CD4-positive, CD25-positive, alpha-beta regulatory T cell (primary cell): ENCODE measurements at regions not wholly inside any gene's neighbourhood (a gene's known extent, or its start where the extent isn't known, plus 50 kb on each side); places are given as distances from the start of the nearest gene placed in this dataset.

Experiments used
- ATAC-seq, 2 donors: fragments of 150-1000 bp; cut with Tn5 transposase; one replicate each; pipeline ENCODE4 v1.10.0; 2021; ENCODE audit warnings: low read depth in 2 of 2, moderate number of reproducible peaks in 2 of 2, moderate library complexity in 1 of 2
- DNase-seq, 3 donors: peaks; one replicate each; pipeline versions ENCODE4 v3.0.0 to v3.0.0-alpha.2; 2012 to 2022; ENCODE audit warnings: mixed read lengths in 1 of 3
- H3K27ac ChIP-seq: one replicate; pipeline ENCODE4 v1.7.0; 2013; ENCODE audit warnings: mild to moderate bottlenecking, low read length; ENCODE audit not compliant: insufficient read depth, poor library complexity, severe bottlenecking
- H3K27me3 ChIP-seq: one replicate; pipeline ENCODE4 v1.7.0; 2013; ENCODE audit warnings: low read length; ENCODE audit not compliant: control insufficient read depth, insufficient read depth
- H3K36me3 ChIP-seq: one replicate; pipeline ENCODE4 v1.7.0; 2013; ENCODE audit warnings: mild to moderate bottlenecking, low read length, moderate library complexity; ENCODE audit not compliant: control insufficient read depth, insufficient read depth
- H3K4me1 ChIP-seq: 2 replicates; pipeline ENCODE4 v1.7.0; 2013; ENCODE audit warnings: mild to moderate bottlenecking, low read length; ENCODE audit not compliant: insufficient read depth, control insufficient read depth, poor library complexity, severe bottlenecking
- H3K4me3 ChIP-seq: one replicate; pipeline ENCODE4 v1.7.0; 2013; ENCODE audit warnings: low read depth, mild to moderate bottlenecking, low read length, moderate library complexity
- H3K9me3 ChIP-seq, 2 experiments: 1 replicate in 1 of 2; 2 replicates in 1 of 2; pipeline ENCODE4 v1.7.0; 2013; ENCODE audit warnings: low read length in 2 of 2, mild to moderate bottlenecking in 1 of 2, moderate library complexity in 1 of 2; ENCODE audit not compliant: control insufficient read depth in 2 of 2
- H3K27ac Mint-ChIP-seq, 3 donors: one replicate each; pipeline ENCODE4 v1.8.0; 2020 to 2022; ENCODE audit warnings: mild to moderate bottlenecking in 3 of 3, mixed read lengths in 3 of 3, moderate library complexity in 2 of 3
- H3K27me3 Mint-ChIP-seq: one replicate; pipeline ENCODE4 v1.8.0; 2022; ENCODE audit warnings: mild to moderate bottlenecking, mixed read lengths
- H3K36me3 Mint-ChIP-seq: one replicate; pipeline ENCODE4 v1.8.0; 2020; ENCODE audit warnings: mixed read lengths
- H3K4me1 Mint-ChIP-seq, 4 donors: one replicate each; pipeline ENCODE4 v1.8.0; 2020 to 2022; ENCODE audit warnings: mixed read lengths in 4 of 4, mild to moderate bottlenecking in 1 of 4
- H3K4me3 Mint-ChIP-seq, 4 donors: one replicate each; pipeline ENCODE4 v1.8.0; 2020 to 2022; ENCODE audit warnings: mild to moderate bottlenecking in 4 of 4, mixed read lengths in 4 of 4, moderate library complexity in 3 of 4
- H3K9me3 Mint-ChIP-seq, 7 donors: one replicate each; pipeline ENCODE4 v1.8.0; 2020 to 2022; ENCODE audit warnings: mixed read lengths in 7 of 7, mild to moderate bottlenecking in 3 of 7, moderate library complexity in 2 of 7

DNA sequence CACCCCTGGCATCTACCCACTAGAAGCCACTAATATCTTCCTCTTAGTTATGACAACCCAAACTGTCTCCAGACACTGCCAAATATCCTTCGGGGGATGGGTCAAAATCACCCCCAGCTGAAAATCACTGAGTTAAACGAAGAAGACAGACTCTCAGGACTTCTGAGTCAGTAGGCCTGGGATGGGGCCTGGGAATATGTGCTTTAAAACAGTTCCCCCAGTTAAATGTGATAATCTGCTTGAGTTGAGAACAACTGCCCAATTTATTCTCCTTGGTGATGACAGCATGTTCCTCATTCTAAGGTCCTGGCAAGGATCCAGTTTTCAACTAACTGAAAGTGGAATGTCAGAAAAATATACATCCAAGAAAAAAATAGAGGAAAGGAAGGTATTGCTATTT, 52.4 kb downstream of the CBLL2 start:
- H3K4me1 ChIP-seq, result no peaks in the 10 kb centered on the region
- Mint-ChIP-seq H3K4me3 (no peak overlapping the region), H3K27ac (no peak overlapping the region), H3K9me3 (no peaks in the 10 kb centered on the region), H3K4me1 (peaks cover 0 to 5% (median 0%) of the 10 kb centered on the region in 4 donors), H3K27me3 (no peaks in the 10 kb centered on the region), H3K36me3 (no peaks in the 10 kb centered on the region)
- no peak overlapping the region for H3K27ac ChIP-seq
- no peak overlapping the region for H3K4me3 ChIP-seq
- H3K36me3 ChIP-seq, result no peaks in the 10 kb centered on the region
- ATAC-seq, result no peak
- no peaks in the 10 kb centered on the region for H3K9me3 ChIP-seq
- no peaks in the 10 kb centered on the region for H3K27me3 ChIP-seq
- DNase-seq, result no peak

DNA sequence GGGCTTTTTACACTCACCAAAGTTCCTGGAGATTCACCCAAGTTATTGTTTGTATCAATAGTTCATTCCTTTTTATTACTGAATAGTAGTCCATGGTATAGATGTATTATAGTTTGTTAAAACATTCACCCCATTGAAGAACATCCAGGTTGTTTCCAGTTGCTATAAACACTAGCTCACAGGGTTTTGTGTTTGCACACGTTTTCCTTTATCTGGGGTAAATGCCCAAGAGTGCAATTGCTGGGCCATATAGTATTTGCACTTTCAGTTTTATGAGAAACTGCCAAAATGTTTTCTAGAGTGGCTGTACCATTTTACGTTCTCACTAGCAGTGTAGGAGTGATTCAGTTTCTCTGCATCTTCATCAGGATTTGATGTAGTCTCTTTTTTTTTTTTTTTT, 57.1 kb downstream of the CBLL2 start:
- no peaks in the 10 kb centered on the region for H3K9me3 Mint-ChIP-seq
- no peak overlapping the region for H3K4me3 Mint-ChIP-seq
- no peaks in the 10 kb centered on the region for H3K9me3 ChIP-seq
- H3K36me3 ChIP-seq, result no peaks in the 10 kb centered on the region
- H3K36me3 Mint-ChIP-seq, result no peaks in the 10 kb centered on the region
- no peaks in the 10 kb centered on the region for H3K27me3 Mint-ChIP-seq
- H3K4me1 Mint-ChIP-seq, result peaks cover 0 to 5% (median 0%) of the 10 kb centered on the region in 4 donors
- H3K27me3 ChIP-seq, result no peaks in the 10 kb centered on the region
- H3K27ac Mint-ChIP-seq, result no peak overlapping the region
- H3K27ac ChIP-seq, result no peak overlapping the region
- no peaks in the 10 kb centered on the region for H3K4me1 ChIP-seq
- ATAC-seq (no peak), DNase-seq (no peak)
- H3K4me3 ChIP-seq, result no peak overlapping the region

DNA sequence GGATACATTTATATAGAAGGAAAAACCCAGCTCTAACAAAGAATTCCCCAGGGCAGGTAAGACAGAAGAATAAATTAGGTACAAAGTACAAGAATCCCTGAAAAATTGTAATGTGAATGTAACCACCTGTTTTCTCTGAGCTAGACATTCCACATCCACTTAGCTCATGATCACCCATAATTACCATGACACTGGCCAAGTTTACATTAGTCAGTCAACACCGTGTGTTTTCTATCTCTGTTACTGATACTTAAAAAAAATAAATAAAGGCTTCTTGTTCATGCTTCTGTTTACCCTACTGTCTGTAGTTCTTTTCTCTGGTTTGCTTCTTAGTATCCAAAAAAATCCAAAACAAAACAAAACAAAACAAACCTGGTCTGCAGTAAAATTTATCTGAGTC, 66.0 kb downstream of the CBLL2 start:
- no peaks in the 10 kb centered on the region for H3K27me3 ChIP-seq
- no peaks in the 10 kb centered on the region for H3K9me3 ChIP-seq
- DNase-seq (no peak), ATAC-seq (no peak)
- H3K27ac Mint-ChIP-seq, result no peak overlapping the region
- no peaks in the 10 kb centered on the region for H3K36me3 ChIP-seq
- no peaks in the 10 kb centered on the region for H3K4me1 Mint-ChIP-seq
- no peak overlapping the region for H3K27ac ChIP-seq
- H3K9me3 Mint-ChIP-seq, result peaks cover 0 to 7% (median 0%) of the 10 kb centered on the region in 7 donors
- H3K27me3 Mint-ChIP-seq, result no peaks in the 10 kb centered on the region
- no peak overlapping the region for H3K4me3 ChIP-seq
- H3K36me3 Mint-ChIP-seq, result no peaks in the 10 kb centered on the region
- H3K4me1 ChIP-seq, result no peaks in the 10 kb centered on the region
- H3K4me3 Mint-ChIP-seq, result no peak overlapping the region

DNA sequence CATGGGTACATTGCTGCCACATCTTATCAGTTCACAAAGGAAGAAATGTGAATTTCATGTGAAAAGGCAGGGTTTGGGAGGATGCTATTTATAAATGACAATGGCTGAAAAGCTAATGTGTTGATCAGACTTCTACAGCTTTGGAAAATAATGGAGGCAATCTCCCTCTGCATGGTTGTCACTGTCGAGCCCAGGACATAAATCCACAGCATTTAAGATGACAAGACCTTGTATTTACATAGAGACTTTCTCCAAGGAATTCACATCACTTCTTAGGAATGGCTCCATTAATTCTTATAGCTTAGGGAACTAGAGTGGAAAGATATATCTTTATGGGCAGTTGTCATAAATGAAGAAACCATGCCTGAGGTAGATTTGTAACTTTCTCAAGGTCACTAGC, 66.7 kb downstream of the CBLL2 start:
- ATAC-seq, result no peak
- Mint-ChIP-seq H3K27me3 (no peaks in the 10 kb centered on the region), H3K27ac (peak overlapping the region in 1 of 3 donors; percentile 22), H3K9me3 (peaks cover 0 to 7% (median 0%) of the 10 kb centered on the region in 7 donors), H3K4me1 (no peaks in the 10 kb centered on the region), H3K36me3 (no peaks in the 10 kb centered on the region), H3K4me3 (no peak overlapping the region)
- Histone ChIP-seq H3K27ac (no peak overlapping the region), H3K27me3 (no peaks in the 10 kb centered on the region), H3K4me3 (no peak overlapping the region), H3K4me1 (no peaks in the 10 kb centered on the region), H3K36me3 (no peaks in the 10 kb centered on the region), H3K9me3 (no peaks in the 10 kb centered on the region)
- no peak for DNase-seq

DNA sequence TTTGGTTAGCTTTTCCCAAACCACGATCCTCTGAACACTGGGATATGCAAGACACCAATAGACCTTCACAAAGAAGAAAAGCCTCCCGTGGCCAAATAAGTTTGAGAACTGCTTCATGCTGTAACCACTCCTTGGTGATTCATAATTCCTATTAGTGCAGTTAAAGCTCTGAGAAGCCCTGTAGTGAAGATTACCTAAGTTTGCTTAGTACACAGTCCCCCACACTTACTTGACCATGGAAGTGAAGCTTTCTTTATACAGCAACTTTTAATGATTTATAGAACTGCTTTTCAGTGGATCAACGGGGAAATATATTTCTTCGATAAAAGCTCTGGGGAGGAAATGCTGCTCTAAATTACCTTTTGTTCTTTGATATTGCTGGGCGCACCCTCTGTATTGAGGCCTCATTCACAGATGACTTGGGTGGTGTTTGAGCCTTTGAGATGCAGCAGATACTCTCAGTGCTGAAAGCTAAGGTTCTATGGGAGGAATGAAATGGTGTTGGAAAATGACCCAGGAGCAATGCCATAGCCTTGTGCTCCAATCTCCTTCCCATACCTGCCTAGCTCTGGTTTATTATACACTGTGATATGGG, 67.4 kb downstream of the CBLL2 start:
- Mint-ChIP-seq H3K27ac (no peak overlapping the region), H3K9me3 (peaks cover 0 to 7% (median 0%) of the 10 kb centered on the region in 7 donors), H3K36me3 (no peaks in the 10 kb centered on the region), H3K27me3 (peaks cover under 1% of the 10 kb centered on the region), H3K4me3 (no peak overlapping the region), H3K4me1 (no peaks in the 10 kb centered on the region)
- DNase-seq (no peak), ATAC-seq (no peak)
- Histone ChIP-seq H3K4me3 (no peak overlapping the region), H3K27ac (no peak overlapping the region), H3K27me3 (no peaks in the 10 kb centered on the region), H3K9me3 (no peaks in the 10 kb centered on the region), H3K4me1 (no peaks in the 10 kb centered on the region), H3K36me3 (no peaks in the 10 kb centered on the region)

DNA sequence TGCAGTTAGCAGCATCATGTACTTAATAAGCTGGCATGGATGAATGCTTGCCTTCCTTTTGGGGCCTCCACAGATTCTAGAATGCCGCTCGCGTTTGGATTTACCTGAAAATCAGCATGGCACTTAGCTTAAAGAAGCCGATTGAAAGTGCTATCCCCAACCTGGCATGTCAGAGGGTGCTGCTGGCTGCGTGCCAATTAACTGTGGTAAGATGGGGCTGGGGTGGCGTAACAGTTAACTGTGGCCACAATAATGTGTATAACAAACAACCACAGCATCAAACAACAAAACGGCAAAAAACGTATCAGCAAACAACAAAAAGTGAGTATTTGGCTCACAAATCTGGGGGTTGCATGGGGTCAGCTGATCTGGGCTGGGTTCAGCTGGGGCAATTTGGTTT, 70.5 kb downstream of the CBLL2 start:
- Histone ChIP-seq H3K27me3 (no peaks in the 10 kb centered on the region), H3K9me3 (no peaks in the 10 kb centered on the region), H3K4me3 (no peak overlapping the region), H3K27ac (no peak overlapping the region), H3K36me3 (no peaks in the 10 kb centered on the region), H3K4me1 (no peaks in the 10 kb centered on the region)
- Mint-ChIP-seq H3K4me3 (no peak overlapping the region), H3K27me3 (peaks cover 4% of the 10 kb centered on the region), H3K36me3 (no peaks in the 10 kb centered on the region), H3K4me1 (no peaks in the 10 kb centered on the region), H3K27ac (no peak overlapping the region), H3K9me3 (peaks cover 0 to 10% (median 0%) of the 10 kb centered on the region in 7 donors)
- no peak for DNase-seq
- ATAC-seq, result no peak

DNA sequence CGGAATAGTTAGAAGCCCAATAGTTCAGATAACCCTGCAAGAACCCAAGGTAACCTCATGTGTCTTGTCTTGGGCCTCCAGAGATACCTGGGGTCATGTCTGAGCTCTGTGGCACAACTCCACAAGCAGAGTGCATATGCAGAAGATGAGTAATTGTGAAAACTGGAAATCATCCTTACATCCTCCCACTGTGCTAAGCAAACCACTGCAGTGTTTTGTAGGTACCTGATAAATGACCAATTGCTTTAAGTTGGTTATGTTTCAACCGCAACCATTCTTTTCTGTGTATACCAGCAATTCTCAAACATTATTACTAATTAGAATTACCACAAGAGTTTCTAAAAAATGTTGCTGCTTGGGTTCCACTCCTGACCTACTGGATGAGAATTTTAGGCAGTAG, 73.2 kb downstream of the CBLL2 start:
- no peak overlapping the region for H3K4me3 ChIP-seq

DNA sequence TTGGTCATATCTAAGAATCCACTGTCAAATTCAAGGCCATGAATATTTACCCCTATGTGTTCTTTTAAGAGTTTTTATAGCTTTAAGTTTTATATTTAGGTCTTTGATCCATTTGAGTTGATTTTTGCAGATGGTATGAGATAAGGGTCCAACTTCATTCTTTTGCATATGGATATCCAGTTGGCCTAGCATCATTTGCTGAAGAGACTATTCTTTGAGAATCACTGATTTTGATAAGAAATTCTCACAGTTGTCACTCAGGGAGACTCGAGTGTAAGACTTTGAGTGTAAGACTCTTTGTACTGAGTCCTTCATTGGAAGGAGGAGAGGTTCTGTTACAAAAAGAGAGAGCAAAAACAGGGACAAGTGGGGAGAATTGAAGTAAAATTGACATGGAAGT, 74.8 kb downstream of the CBLL2 start:
- no peak overlapping the region for H3K27ac ChIP-seq
- no peak overlapping the region for H3K4me3 ChIP-seq
- H3K27me3 ChIP-seq, result no peaks in the 10 kb centered on the region
- H3K4me1 ChIP-seq, result no peaks in the 10 kb centered on the region
- no peak for DNase-seq
- H3K9me3 ChIP-seq, result no peaks in the 10 kb centered on the region
- no peak for ATAC-seq
- Mint-ChIP-seq H3K36me3 (no peaks in the 10 kb centered on the region), H3K27ac (no peak overlapping the region), H3K27me3 (peaks cover 4% of the 10 kb centered on the region), H3K9me3 (peaks cover 0 to 11% (median 0%) of the 10 kb centered on the region in 7 donors), H3K4me1 (no peaks in the 10 kb centered on the region), H3K4me3 (no peak overlapping the region)
- H3K36me3 ChIP-seq, result no peaks in the 10 kb centered on the region

More for the DNA sequence above, 73.2 kb downstream of the CBLL2 start:
- no peak for ATAC-seq
- Histone ChIP-seq H3K9me3 (no peaks in the 10 kb centered on the region), H3K4me1 (no peaks in the 10 kb centered on the region), H3K27ac (no peak overlapping the region), H3K36me3 (no peaks in the 10 kb centered on the region), H3K27me3 (no peaks in the 10 kb centered on the region)
- Mint-ChIP-seq H3K27me3 (peaks cover 4% of the 10 kb centered on the region), H3K4me1 (no peaks in the 10 kb centered on the region), H3K4me3 (no peak overlapping the region), H3K9me3 (peaks cover 0 to 15% (median 0%) of the 10 kb centered on the region in 7 donors), H3K27ac (no peak overlapping the region), H3K36me3 (no peaks in the 10 kb centered on the region)
- DNase-seq, result no peak
